ENCODE measurements at regions not wholly inside any gene's neighbourhood (a gene's known extent, or its start where the extent isn't known, plus 50 kb on each side); places are given as distances from the start of the nearest gene placed in this dataset.

- no peak for TF ChIP-seq POLR2A (IDR thresholded peaks at IDR 0.05)
- TF ChIP-seq CTCF (IDR thresholded peaks at IDR 0.05), result no peak
Observed at GRCh38 chr2:207395535-207396251, 134.1 kb upstream of the CREB1 start.

All from breast epithelium (tissue), 3 donors.